Mammary epithelial cell (primary cell): ENCODE measurements at regions not wholly inside any gene's neighbourhood (a gene's known extent, or its start where the extent isn't known, plus 50 kb on each side); places are given as distances from the start of the nearest gene placed in this dataset.

Experiments
- EZH2 ChIP-seq: IDR thresholded peaks from 2 replicates; pipeline ENCODE4 v1.6.1; 2012; ENCODE audit warnings: low read length, inconsistent platforms, borderline replicate concordance
- TF ChIP-seq, protein P1 (sequence below), 2 donors: IDR thresholded peaks in 1 of 2; conservative IDR thresholded peaks in 1 of 2; 2 replicates each; pipeline ENCODE4 v1.5.1; 2011 to 2012; ENCODE audit warnings: inconsistent platforms in 2 of 2, low read length in 2 of 2, mild to moderate bottlenecking in 2 of 2, control low read depth in 1 of 2, low read depth in 1 of 2; ENCODE audit not compliant: insufficient read depth in 1 of 2; ENCODE audit errors: extremely low read depth in 1 of 2

DNA sequence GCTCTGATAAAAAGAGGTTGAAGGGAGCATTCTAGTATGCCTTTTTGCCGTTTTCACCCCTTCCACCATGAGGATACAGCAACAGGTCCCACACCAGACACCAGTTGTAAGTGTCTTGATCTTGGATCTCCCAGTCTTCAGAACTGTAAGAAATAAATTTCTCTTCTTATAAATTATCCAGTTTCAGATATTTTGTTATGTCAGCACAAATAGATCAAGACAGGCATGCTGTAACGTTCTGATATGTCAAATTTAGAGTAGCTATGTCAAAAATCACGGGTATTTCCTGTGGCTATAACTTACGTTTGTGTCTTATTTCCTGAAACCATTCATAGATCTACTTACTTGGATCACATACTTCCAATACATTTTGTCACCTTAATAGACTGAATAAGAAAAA, 55.9 kb upstream of the CD83 start:
- TF ChIP-seq, protein P1, sequence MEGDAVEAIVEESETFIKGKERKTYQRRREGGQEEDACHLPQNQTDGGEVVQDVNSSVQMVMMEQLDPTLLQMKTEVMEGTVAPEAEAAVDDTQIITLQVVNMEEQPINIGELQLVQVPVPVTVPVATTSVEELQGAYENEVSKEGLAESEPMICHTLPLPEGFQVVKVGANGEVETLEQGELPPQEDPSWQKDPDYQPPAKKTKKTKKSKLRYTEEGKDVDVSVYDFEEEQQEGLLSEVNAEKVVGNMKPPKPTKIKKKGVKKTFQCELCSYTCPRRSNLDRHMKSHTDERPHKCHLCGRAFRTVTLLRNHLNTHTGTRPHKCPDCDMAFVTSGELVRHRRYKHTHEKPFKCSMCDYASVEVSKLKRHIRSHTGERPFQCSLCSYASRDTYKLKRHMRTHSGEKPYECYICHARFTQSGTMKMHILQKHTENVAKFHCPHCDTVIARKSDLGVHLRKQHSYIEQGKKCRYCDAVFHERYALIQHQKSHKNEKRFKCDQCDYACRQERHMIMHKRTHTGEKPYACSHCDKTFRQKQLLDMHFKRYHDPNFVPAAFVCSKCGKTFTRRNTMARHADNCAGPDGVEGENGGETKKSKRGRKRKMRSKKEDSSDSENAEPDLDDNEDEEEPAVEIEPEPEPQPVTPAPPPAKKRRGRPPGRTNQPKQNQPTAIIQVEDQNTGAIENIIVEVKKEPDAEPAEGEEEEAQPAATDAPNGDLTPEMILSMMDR (conservative IDR thresholded peaks at IDR 0.05 in 1 of 2, IDR thresholded peaks at IDR 0.05 in 1 of 2; ENCODE audit: extremely low read depth in 1 of 2, insufficient read depth in 1 of 2, low read depth in 1 of 2, low read length in 2 of 2), result no peak
- TF ChIP-seq EZH2, result no peak
